ENCODE measurements at regions not wholly inside any gene's neighbourhood (a gene's known extent, or its start where the extent isn't known, plus 50 kb on each side); places are given as distances from the start of the nearest gene placed in this dataset.

DNA sequence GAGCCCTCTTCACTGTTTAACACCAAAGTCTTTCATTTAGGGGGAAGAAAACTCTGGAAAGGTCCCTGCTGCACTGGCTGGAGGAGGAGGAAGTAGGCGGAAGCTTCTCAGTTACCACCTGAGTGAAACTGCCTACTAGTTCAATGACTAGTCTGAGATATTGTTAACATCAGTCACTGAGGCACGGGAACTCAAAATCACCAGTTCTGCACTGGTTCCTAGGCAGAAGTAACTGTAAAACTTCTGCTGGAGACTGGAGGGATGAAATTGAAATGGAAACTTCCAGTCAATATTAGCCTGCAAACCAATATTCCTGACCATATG lies 178.3 kb downstream of the SNCA start:
- no peak for TF ChIP-seq FOXP2 (optimal IDR thresholded peaks at IDR 0.05; ENCODE audit: borderline replicate concordance, extremely low read depth, extremely low read length, insufficient read depth)
- TF ChIP-seq SIN3A (IDR thresholded peaks at IDR 0.05; ENCODE audit: borderline replicate concordance, insufficient read depth, low read length) = no peak
